Upper lobe of right lung (tissue), 1 donor: ENCODE measurements at regions not wholly inside any gene's neighbourhood (a gene's known extent, or its start where the extent isn't known, plus 50 kb on each side); places are given as distances from the start of the nearest gene placed in this dataset.

Experiments
- ATAC-seq: fragments of 200-7000 bp; cut with Tn5 transposase; one replicate; pipeline ENCODE4 v1.9.1; 2020; ENCODE audit warnings: mild to moderate bottlenecking, moderate library complexity
- DNase-seq: peaks from one replicate; pipeline ENCODE4 v3.0.0-alpha.2; 2020
- H3K27ac ChIP-seq: fragments of 200-600 bp; one replicate; pipeline ENCODE4 v1.8.0; 2022
- H3K27me3 ChIP-seq: fragments of 200-600 bp; one replicate; pipeline ENCODE4 v1.8.0; 2022; ENCODE audit warnings: mild to moderate bottlenecking
- H3K36me3 ChIP-seq: fragments of 200-600 bp; one replicate; pipeline ENCODE4 v1.8.0; 2022
- H3K4me1 ChIP-seq: fragments of 200-600 bp; one replicate; pipeline ENCODE4 v1.8.0; 2022
- H3K4me3 ChIP-seq: fragments of 200-600 bp; one replicate; pipeline ENCODE4 v1.8.0; 2022; ENCODE audit warnings: mild to moderate bottlenecking
- H3K9me3 ChIP-seq: fragments of 200-600 bp; one replicate; pipeline ENCODE4 v1.8.0; 2022
- CTCF ChIP-seq: fragments of 200-600 bp; IDR thresholded peaks from one replicate; pipeline ENCODE4 v1.8.0; 2022; ENCODE audit warnings: antibody characterized with exemption
- intact Hi-C: fragments of 100-400 bp; cut with DNase I; formaldehyde crosslinking; loops from one replicate; pipeline ENCODE4 v1.11.0; 2022
- donor health status: DM: no; HTN: yes; CAD: no; lungs with severe emphysema.

GRCh38 chr10:130740166-130740565 is 571.4 kb downstream of the TCERG1L start:
- peak; percentile 40 for DNase-seq
- no peak for TF ChIP-seq CTCF
- H3K4me3 ChIP-seq = no peak overlapping the region
- H3K9me3 ChIP-seq = no peaks in the 10 kb centered on the region
- intact Hi-C loops = no loop called here
- peaks cover 4% of the 10 kb centered on the region for H3K27me3 ChIP-seq
- no peak overlapping the region for H3K27ac ChIP-seq
- H3K36me3 ChIP-seq = no peaks in the 10 kb centered on the region
- ATAC-seq = no peak
- H3K4me1 ChIP-seq = no peaks in the 10 kb centered on the region

GRCh38 chr10:130740915-130741750 is 570.4 kb downstream of the TCERG1L start:
- no peaks in the 10 kb centered on the region for H3K4me1 ChIP-seq
- no peak overlapping the region for H3K4me3 ChIP-seq
- no peak overlapping the region for H3K27ac ChIP-seq
- no peaks in the 10 kb centered on the region for H3K36me3 ChIP-seq
- H3K27me3 ChIP-seq = peaks cover 14% of the 10 kb centered on the region
- ATAC-seq (no peak), DNase-seq (peak; percentile 48)
- intact Hi-C loops = no loop called here
- TF ChIP-seq CTCF = no peak
- H3K9me3 ChIP-seq = no peaks in the 10 kb centered on the region

GRCh38 chr10:130741901-130742855 is 569.3 kb downstream of the TCERG1L start:
- peaks cover 15% of the 10 kb centered on the region for H3K27me3 ChIP-seq
- ATAC-seq = no peak
- DNase-seq = peak; percentile 47
- H3K4me1 ChIP-seq = no peaks in the 10 kb centered on the region
- no peaks in the 10 kb centered on the region for H3K9me3 ChIP-seq
- H3K36me3 ChIP-seq = no peaks in the 10 kb centered on the region
- no peak overlapping the region for H3K27ac ChIP-seq
- H3K4me3 ChIP-seq = no peak overlapping the region
- intact Hi-C loops = no loop called here
- TF ChIP-seq CTCF = no peak

GRCh38 chr10:130742941-130743675 is 568.4 kb downstream of the TCERG1L start:
- intact Hi-C loops = no loop called here
- no peaks in the 10 kb centered on the region for H3K4me1 ChIP-seq
- H3K4me3 ChIP-seq = no peak overlapping the region
- H3K27me3 ChIP-seq = peaks cover 15% of the 10 kb centered on the region
- H3K27ac ChIP-seq = no peak overlapping the region
- no peak for ATAC-seq
- no peaks in the 10 kb centered on the region for H3K36me3 ChIP-seq
- no peak for TF ChIP-seq CTCF
- DNase-seq = peak; percentile 45
- H3K9me3 ChIP-seq = no peaks in the 10 kb centered on the region

GRCh38 chr10:130743751-130744271 is 567.7 kb downstream of the TCERG1L start:
- Histone ChIP-seq H3K27ac (no peak overlapping the region), H3K27me3 (peaks cover 15% of the 10 kb centered on the region), H3K4me1 (no peaks in the 10 kb centered on the region), H3K9me3 (no peaks in the 10 kb centered on the region), H3K36me3 (no peaks in the 10 kb centered on the region), H3K4me3 (no peak overlapping the region)
- ATAC-seq (no peak), DNase-seq (peak; percentile 58)
- intact Hi-C loops = no loop called here
- TF ChIP-seq CTCF = no peak
